ENCODE measurements at regions not wholly inside any gene's neighbourhood (a gene's known extent, or its start where the extent isn't known, plus 50 kb on each side); places are given as distances from the start of the nearest gene placed in this dataset.
A peak's percentile ranks its signal among the peaks of the same experiment; 100 is the strongest.

DNA sequence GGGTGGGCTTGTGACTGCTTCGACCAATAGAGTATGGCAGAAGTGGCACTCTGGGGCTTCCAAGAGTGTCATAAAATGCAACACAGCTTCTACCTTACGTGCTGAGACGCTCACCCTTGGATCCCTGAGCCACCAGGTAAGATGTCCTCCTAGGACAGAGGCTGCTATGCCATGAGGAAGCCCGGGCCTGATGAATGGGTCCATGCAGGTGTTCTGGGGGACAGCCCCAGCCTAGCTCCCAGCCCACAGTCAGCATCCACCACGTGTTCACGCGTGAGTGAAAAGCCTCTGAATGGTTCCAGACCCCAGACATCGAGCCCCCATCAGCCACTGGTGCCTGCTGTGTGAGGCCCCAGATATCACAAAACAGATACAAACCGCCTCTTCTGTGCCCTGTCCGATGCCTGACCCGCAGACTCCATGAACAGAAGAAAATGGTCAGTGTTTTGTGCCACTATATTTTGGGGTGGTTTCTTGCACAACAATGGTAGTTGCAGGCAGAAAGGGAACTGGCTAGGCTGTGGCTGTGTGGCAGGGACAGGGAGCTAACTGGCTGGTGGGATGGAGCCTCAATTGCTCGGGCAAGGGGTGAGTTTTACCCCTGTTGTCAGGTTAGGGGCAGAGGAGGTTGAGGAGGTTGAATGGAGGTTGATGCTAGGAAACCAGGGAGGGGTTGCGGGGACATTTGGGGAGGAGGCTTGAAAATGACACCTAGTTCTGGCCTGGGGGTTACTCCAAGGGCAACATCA lies 92.2 kb downstream of the LINGO1 start:
- DNase-seq = no peak

DNA sequence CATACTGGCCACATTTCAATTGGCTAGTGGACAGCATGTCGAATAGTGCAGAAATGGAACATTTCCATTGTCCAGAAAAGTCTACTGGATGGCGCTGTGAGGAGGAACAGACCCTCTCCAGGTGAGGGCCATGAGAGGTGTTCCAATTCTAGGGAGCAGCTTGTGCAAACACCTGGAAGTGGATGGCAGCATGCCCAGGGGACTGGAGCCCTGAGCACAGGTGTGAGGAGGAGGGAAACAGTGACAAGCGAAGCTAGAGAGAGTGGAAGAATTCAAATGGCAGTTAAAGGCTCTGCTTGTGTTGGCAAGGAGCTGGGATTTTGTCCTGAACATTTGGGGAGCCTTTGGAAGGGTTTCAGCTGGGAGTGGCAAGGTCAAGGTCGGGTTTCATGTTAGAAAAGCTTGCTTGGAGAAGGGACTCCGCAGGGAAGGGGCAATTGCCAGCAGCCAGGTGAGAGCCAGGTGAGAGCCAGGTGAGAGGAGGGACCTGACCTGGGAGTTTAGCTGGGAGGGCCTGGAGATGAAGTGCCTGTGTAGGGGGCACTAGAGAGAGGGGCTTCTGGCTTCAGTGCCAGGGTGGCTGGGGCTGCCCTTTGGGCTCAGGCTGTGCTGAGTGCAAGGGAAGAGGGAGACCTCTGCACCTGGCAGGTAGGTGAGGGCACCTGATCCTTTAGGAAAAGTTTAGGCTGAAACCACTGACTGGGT lies 93.8 kb downstream of the LINGO1 start:
- peak; percentile 47 for DNase-seq

DNA sequence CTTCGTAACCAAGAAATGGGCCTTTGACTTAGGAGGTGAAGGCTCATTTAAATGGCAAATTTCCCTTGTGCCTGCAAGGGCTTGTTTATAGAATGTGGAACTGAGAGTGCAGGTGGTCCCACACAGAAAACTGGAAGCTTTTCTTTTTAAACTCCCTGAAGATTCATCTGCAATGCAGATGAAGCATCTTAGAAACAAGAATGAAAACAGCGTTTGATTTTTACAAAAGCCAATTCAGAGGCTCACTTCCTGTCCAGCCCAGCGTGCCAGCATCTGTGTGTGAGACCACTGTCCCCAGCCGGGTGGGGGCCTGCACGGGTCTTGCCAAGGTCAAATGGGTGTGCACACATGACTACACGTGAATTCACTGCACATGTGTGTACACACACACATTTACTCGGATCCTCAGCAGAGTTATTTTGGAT lies 94.7 kb downstream of the LINGO1 start:
- DNase-seq = no peak

DNA sequence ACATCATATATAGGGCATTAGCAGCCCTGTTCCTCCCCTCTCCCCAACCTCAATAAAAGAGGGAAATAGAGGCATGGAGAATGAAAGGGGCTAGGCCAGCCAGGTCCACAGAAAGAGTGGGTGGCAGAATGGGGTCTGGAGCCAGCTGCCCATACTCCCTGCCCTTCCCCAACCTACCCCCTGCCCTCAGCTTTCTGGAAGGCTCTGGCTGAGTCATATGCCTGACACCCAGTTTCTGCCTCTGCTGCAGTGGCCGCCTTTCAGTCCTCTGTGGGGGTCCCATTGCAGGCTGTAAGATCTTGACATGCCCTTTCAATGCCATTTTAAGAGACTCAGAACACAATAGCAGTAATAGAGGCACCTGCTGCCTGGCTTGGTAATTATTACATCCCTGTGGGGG lies 95.7 kb downstream of the LINGO1 start:
- no peak for DNase-seq

DNA sequence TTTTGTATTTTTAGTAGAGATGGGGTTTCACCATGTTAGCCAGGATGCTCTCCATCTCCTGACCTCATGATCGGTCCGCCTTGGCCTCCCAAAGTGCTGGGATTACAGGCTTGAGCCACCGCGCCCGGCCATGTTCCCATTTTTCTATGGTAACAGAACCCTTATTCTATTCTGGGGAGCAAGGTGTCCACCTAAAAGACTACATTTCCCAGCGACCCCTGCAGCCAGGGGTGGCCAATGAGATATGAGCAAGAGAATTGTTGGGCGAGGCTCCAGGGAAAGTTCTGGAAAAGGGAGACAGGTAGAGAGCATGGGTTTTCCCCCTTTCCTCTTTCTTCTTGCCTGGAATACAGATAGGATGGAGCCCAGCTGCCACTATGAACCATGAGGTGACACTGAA lies 96.9 kb downstream of the LINGO1 start:
- no peak for DNase-seq
